Activated CD4-positive, alpha-beta T cell treated with anti-CD3 and anti-CD28 coated beads, Interleukin-10, Interleukin-2, amounts not matched to agents 100 ng/mL and 50 ng/mL, durations not matched to agents 16 hours and 8 hours (primary cell): ENCODE measurements at regions not wholly inside any gene's neighbourhood (a gene's known extent, or its start where the extent isn't known, plus 50 kb on each side); places are given as distances from the start of the nearest gene placed in this dataset.

Experiments used
- DNase-seq: peaks from one replicate; pipeline ENCODE4 v3.0.0-alpha.2; 2020

DNA sequence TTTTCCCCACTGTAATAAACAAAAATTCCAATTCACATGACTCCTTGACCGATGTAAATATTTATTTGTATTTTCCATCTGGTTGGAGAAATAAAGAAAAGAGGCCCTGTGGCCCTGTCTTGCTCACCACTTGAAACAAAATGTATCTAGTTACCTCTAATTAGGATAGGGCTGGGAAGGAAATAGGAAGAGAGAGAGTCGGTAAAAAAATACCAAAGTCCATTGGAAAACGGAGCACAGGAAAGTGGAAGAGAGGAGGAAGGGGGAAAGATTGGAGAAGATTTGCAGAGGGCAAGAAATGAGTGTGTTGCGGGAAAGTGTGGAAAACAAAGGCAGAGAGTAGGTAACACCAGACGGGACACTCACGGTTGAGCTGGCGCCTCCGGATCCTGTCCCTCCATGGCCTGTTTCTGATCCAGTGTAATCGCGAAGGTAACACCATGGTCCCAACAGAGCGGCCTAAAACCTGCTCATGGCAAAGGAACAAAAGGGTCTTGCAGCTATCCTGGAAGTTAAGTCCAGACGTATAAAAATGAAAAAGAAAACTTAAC, 105.8 kb upstream of the RIPOR2 start:
- no peak for DNase-seq

DNA sequence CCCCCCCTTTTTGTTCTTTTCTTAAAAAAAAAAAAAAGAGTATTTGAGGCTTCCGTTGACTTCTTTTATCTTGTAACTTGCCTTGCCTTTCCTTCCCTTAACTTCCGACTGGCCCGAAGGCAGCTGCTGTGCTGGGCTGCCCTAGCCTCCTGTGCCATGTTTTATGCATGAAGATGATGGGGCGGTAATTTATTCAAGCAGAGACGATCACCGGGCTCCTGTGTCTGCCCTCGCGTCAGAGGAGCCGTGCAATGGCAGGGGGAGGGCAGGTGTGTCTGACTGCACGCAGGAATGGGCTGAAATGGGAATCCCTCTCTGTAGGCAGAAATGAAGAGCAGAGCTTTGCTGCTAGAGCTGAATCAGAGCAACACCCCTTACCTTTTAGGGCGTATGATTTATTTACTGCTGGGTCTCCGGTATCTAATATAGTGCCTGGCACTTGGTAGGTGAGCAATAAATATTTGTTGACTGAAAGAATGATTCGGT, 106.3 kb upstream of the RIPOR2 start:
- peak; percentile 54 for DNase-seq

DNA sequence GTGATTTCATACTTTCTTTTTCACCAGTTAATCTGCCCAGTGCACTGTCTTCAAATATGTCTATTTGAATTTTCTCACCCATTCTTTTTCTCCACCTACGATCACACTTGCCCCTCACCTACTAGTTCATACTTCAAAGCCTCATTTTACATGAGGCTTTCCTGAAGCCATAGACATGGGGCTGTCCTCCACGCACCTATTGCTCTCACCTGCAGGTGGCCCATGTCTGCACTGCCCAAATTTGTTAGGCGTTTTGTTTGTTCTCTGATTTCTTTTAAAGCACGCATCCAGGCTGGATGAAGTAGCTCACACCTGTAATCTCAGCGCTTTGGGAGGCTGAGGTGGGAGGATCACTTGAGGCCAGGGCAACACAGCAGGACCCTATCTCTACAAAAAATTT, 106.8 kb upstream of the RIPOR2 start:
- no peak for DNase-seq

DNA sequence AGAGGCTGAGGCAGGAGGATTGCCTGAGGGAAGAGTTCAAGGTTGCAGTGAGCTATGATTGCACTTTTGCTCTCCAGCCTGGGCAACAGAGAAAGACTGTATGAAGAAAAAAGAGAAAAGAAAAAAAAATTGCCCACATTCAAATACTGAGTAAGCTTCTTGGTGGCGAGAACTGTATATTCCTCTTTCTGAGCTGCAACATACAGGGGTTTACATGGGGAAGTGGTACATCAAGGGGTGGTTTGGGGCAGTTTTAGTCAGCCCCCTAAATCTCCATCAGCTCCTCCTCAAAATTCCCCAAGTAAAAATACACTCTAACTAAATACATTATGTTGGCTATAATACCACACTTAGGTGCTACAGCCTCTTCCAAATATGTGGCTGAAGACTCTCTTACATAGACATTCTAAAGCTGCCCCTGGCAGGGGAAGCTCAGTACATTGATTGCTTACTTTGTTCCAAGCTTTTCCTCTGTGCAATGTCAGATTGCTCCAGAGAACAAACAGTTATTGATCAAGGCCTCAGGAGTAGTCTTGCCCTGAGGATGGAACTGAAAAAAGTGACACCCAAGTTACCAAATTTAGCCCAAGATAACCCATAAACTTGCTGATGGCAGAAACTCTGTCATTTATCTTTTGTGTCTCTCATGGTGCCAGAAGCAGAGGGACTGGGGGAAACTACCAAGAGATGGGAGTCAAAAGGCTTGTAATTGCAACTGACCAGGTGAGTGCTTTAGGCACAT, 107.4 kb upstream of the RIPOR2 start:
- no peak for DNase-seq

DNA sequence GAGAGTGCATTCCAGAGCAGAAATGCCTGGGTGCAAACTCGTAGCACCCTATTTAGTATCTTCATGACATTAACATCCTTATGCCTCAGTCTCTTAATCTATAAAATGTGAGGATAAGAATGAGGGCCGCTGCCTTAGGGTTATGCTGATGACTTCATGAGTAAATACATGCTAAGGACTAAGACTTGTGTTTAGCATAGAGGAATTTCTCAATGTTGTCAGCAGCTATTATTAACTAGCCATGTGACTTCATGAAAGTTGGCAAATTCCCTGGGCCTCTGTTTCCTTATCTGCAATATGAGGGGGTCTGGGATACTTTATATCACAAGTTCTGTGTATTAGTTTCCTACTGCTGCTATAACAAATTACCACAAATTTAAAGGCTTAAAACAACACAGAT, 108.1 kb upstream of the RIPOR2 start:
- DNase-seq: no peak

DNA sequence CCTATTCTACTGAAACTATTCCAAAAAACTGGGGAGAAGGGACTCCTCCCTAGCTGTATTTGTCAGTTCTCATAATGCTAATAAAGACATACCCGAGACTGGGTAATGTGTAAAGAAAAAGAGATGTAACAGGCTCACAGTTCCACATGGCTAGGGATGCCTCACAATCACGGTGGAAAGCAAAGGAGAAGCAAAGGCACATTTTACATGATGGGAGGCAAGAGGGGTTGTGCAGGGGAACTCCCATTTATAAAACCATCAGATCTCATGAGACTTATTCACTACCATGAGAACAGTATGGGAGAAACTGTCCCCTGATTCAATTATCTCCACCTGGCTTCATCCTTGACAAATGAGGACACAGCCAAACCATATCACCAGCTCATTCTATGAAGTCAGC, 111.2 kb upstream of the RIPOR2 start:
- no peak for DNase-seq

DNA sequence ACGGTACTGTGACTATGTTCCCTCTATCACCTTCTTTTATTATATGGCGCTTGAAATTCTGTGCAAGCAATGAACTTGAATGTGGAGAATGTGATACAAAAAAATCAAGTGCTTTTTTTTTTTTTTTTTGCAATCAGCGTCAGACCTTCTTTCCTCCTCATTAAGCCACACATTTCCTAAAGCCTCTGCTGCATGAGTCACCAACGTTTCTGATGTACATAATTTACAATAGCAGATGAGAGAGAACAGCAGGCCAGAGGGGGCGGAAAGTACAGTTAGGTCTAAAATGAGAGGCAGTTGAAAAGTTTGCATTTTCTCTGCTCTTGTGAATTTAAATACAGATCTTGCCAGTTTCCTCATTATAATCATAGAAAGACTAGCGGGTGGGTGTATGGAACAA, 114.6 kb upstream of the RIPOR2 start:
- DNase-seq: peak; percentile 85

DNA sequence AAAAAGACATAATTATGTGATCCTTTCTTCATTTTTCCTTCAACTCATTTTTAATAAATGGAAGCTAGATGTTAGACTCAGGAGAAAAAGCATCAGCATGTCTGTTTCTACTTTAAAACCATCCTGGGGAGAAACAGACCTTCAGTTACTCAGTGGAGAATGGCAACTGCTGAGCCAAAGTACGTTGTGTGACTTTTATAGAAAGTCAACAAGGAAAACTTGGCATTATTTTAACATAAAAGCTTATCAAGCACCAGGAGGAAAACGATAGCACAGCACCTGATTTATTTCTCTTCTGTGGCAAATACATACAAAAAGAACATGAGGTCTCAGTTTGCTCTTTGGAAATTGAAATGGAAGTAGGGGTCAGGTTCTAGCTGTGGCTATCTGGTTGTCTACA, 115.3 kb upstream of the RIPOR2 start:
- DNase-seq: no peak

DNA sequence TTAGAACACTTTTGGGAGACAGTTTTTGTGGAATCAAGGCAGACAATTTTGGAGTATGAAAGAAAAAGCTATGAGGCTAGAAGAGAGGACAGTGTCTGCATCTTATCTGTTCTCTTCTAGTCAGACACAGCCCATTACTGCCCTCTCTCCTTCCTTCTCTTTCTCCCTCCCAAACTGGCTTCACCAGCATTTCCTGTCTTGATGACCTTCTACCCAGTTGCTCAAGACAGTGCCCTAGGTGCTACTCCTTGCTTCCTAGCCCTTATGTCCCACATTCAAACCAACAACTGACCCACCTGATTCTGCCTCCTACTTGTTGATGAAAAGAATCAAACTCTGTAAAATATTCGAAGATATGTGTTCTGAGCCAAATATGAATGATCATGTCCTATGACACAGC, 116.4 kb upstream of the RIPOR2 start:
- DNase-seq: no peak

DNA sequence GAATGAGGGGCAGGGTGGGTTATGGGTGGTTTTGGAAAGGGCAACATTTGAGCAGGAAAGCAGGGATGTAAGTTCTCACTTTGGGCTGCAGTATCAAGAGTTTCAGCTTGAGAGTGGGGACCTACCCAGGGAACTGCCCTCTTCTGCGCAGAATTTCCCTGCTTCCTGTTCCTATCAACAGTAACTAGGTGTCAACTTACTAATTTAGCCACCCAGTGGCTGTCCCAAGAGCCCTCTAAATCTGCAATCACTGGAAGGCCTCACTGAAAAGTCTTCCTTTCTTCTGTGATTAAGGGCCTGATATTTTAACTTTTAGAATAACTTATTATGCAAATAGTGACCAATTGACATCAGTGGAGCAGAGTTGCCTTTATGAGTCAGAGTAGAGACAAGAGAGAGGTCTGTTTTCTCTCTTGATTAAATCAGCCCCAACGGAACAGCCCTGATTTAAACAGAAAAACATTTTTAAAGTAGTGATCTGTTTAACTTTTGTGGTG, 118.2 kb upstream of the RIPOR2 start:
- DNase-seq: peak; percentile 67

DNA sequence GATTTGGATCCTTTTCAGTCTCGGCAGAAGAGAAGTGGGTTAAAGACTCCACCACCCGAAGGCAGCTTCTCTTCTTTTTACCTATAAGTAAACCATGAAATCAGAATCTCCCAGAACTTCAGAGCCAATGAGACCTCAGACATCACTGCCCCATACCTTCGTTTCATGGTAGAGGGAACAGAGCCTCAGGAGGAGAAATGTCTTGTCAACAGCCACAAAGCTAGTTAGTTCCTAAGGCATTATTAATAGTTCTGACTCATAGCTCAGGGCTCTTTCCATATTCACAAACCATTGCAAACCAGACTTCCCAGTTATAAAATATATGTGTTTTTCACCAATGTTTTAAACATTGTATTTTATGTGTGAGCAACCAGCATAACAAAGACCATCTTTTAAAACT, 118.7 kb upstream of the RIPOR2 start:
- DNase-seq: no peak

DNA sequence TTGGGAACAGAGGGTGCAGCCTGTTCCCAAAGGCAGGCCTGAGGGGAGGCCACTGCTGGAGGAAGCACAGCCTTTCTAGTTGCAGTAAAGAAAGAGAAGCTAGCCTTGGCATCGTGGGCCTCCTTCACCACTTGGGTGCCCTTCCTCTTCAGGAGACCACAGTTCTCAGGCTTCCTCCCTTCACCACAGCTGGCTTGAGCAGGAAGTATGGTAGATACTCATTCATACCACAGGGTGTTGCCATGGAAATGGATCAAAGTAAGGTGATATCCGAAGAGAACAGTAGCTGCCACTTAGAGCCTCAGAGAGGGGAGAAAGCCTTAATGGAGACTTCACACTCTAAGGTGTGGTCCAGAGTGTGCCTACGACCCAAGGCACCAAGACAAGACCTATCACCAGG, 120.4 kb upstream of the RIPOR2 start:
- DNase-seq: peak; percentile 92

DNA sequence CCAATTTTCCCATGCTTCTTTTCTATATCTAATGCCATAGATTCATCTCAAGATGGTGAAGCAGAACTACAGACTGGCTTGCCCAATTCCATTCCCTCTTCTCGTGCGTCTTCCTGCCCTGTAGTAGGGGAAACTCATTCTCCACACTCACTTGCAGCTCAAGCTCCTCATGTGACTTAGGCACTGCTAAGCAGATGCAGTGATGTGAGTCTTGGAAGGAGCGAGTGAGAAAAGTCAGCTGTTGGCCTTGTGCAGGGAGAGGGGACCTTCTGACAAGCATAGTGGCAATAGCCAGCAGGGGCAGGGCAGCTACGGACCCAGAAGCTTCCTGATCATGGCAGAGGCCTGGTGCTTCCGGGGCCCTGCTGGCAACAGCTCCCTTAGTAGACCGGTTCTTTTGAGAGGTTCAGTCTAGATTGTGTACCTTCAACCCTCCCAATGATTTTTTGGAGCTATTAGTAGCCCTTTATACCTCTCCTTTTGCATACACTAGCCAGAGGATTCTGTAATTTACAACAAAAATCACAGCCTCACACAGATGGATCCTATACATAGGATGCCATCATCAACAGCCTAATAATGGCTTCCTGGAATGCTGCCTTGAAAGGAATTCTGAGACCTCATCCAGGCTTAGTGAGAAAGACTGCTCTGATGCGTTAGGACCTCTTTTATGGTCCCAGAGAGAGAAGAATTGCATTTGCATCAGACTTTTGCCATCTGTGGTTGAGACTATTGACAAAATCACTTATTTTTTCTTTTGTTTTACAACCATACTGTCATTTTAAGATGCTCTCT, 121.5 kb upstream of the RIPOR2 start:
- no peak for DNase-seq

DNA sequence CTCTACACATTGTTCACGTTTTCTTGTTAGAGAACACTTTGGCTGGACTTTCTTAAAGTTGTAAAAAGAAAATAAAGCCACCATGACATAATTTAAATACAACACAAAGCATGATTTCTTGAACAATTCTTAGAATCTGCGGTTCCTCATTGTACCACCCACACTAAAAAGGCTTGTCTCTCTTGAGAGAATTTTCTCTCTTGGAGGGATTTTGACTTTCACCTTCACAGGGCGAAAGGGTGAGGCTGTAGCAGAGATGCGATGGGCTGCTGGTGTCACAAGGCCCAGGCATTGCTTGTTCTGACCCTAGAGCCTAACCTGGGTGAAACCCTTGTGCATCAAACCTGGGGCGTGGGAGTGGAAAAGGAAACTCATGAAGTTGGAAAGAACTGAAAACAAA, 122.7 kb upstream of the RIPOR2 start:
- DNase-seq: no peak

DNA sequence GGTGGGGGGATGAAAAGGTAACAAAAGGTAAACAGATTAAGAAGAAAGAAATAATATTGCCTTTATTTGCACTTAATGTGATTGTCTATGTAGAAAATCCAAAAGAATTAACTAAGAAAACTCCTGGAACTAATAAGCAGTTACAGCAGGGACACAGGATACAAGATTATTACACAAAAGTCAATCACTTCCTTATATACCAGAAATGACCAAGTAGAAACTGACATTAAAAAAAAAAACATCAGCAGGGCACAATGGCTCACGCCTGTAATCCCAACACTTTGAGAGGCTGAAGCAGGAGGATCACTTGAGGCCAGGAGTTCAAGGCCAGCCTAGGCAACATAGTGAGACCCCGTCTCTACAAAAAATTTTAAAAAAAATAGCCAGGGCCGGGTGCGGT, 123.2 kb upstream of the RIPOR2 start:
- no peak for DNase-seq

DNA sequence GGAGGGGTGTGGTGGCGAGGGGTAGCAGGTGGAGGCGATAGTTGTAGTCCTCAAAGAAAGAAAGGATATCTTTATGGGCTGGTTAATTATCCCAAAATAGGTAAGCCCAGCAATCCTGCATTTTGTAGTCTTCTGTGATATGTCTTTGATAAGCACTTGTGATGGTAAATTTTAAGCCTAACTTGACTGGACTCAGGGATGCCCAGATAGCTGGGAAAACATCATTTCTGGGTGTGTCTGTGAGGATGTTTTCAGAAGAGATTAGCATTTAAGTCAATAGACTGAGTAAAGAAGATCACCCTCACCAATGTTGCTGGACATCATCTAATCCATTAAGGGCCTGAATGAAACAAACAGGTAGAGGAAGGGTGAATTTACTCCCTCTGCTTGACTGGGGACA, 124.8 kb upstream of the RIPOR2 start:
- DNase-seq: no peak

DNA sequence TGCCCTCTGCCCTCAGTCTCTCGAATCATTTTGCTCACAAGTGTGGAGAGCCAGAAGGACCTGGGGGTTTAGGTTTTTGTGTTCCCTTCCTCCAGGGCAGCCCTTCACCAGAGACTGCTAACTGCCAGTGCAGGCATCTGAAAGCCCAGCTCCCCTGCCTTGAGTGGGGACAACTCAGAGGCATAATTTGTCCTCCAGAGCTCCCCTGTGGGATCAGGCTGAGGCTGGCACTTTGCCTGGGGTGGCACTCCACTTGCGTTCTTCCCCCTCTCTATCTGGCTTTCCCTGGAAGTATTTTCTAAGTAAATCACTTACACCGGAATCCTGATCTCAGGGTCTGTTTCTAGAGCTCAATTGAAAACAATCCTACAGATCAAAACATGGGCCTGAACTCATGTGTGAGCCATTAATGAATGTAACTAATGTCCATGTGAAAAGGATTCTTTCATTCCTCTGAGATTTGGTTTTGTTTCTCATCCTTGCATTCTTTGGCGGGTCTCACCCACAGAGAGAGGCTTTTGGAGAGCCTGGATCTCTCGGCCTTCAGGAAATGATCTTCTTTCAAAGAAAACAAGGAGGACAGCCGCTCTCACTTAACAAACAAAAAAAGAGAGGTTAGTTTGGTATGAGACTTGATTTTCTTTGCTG, 125.7 kb upstream of the RIPOR2 start:
- DNase-seq: no peak

DNA sequence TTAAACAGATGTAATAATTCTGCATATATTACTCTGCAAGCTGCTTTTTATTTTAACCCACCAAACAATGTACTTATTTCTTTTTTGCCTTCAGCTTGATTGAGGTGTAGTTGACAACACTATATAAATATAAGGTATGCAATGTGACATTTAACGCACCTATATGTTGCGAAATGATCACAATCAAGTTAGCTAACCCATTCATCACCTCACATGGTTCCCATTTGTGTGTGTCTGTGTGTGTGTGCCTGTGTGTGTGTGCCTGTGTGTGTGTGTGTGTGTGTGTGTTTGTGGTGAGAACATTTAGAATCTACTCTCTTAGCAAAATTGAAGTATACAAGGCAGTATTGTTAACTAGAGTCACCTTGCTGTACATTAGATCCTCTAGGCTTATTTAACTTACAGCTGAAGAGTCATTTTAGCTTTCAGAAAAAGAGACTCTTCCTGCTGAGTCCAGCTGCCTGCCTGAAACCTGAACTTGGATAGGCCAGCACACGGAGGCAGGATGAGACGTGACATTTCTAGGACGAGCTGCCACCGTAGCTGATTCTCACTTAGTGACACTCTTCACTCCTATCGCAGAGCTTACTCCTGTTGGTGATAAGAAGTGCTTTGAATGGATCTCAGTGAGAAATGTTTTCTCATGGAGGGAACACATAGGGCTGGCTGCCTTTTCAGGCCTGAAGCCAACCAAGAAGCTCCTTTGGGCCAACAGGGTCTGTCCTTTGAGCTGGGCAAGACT, 126.5 kb upstream of the RIPOR2 start:
- DNase-seq: no peak

DNA sequence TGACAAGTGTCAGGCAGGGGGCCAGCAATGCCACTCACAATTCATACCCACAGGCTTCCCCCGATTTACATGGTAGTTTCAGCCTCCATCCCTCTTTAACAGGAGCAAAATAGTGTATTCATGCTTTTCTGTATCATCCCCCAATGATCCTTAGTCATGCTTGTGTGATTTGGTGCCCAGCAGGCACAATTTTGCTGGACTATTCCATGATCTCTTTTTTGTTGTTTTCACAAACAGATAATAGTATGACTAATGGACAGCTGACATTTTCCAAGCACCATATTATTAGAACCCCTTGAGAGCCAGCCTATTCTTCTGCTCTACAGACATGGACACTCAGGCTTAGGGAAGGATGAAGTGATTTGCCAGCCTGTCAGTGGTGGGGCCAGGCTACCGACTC, 128.2 kb upstream of the RIPOR2 start:
- no peak for DNase-seq

DNA sequence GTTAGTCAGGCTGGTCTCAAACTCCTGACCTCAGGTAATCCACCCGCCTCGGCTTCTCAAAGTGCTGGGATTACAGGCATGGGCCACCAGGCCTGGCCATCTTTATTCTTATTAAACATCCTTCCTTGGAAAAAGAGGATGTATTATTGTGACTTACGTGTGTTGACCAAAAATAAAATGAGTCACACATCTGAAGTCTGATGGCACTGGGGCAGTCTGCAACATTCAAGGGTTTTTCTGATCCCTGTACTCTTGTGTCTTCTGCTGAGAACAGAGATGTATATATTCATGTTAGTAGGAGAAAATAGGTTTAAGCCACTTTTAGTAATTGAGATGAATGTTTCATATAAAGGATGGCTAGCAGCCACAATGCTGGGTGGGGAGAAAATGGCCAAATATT, 129.9 kb upstream of the RIPOR2 start:
- no peak for DNase-seq

DNA sequence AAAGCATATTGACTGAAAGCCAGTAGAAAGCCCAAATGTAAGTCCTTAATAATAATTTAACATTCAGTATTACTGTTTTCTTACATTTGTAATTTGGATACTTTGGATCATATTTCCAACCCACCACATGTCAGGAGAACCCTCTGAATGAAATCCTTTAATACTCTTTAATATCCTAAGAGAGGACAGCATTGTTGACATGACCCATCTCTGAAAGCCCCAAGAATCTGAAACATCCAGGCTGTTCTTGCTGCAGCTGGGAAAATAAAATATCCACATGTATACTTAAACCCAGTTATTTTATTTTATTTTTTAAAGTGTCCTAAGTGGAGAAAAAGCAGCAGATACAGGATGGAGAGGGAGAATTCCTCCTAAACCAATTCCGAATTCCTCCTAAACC, 130.8 kb upstream of the RIPOR2 start:
- DNase-seq: no peak

DNA sequence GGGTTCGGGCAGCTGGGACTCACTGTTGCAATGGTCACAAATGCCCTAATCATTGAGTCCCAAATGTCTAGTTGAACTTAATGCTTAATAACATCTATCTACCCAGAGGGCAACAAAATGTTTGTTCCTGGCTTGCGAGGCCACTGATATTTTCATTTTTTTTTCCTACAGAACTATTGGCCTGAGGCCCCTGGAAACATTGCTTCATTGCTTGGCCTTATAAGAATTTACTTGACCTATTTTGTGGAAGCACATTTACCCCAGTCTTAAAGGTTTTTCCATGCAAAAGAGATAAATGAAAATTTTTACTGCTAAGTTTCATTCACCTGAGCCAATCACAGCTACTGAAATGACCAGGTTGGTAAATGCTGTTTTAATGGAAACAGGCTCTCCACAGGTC, 133.1 kb upstream of the RIPOR2 start:
- DNase-seq: no peak
